ENCODE measurements at regions not wholly inside any gene's neighbourhood (a gene's known extent, or its start where the extent isn't known, plus 50 kb on each side); places are given as distances from the start of the nearest gene placed in this dataset.

DNA sequence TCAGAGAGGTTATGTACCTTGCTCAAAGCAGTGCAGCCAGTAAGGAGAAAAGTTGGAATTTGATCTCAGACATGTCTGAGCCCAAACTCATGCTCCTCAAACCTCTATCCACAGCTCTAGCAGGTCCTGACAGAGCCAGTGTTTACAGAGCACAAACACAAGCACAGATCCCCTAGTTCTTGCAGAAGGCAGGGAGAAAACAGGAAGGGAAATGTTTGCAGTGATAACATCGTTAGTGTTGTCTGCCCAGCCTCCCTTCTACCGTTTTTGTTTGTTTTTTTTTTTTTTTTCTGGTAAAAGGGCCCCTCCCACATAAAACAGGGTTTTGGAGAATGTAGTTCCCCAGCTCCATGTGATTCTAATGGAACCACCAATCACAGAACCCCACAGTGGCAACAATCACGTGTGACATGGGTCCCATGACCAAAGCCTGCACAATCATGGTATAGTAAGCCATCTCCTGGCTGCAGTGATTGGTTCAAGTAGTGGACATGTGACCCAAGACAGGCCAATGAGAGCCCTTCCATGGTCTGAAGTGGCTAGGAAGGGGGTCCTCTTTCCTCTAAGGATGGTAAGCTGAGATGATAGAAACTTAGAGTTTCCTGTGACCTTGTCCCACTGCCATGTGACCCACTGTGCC, 513.4 kb downstream of the MED13L start:
- in situ Hi-C loops (cut with MboI; ENCODE audit: low sequenced_read_pairs), result loop anchor here (25.0 kb wide), 1 partner anchor 1102 kb away; no protein-coding TSS in a partner anchor

DNA sequence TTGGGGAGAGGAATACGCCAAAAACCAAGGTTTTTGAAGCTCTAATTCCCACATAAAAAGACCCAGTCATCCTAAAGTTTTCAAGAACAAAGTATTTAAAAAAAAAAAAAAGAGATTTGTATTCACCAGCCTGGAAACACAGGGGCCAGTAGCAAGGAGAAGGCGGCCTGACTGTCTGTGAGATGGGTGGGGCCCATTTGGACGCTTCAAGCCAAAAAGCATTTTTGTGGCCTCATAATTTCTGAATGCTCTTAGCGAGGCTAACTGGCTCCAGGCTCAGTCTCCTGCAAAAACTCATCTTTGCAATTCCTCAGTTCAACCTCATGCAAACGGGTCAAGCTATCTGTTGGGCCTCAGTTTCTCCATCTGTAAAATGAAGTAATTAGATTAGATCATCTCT, 514.1 kb downstream of the MED13L start:
- in situ Hi-C loops (cut with MboI; ENCODE audit: low sequenced_read_pairs), result loop anchor here (25.0 kb wide), 1 partner anchor 1101 kb away; no protein-coding TSS in a partner anchor

DNA sequence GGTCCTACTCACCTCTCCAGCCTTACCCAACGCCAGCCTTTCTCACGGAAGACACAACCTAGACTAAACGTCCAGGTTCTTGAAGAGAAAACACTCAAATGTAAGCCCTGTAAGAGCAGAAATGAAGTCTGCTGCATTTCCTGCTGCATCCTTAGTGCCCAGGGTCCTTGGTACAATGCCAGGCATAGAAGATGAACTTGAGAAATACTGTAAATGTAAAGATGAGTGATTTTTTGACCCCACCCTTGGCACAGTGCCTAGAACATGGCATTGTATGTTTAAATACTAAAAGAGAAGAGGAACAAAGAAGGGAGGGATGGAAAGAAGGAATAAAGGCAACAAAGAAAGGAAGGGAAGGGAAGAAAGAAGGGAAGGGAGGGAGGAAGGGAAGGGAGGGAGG, 514.6 kb downstream of the MED13L start:
- in situ Hi-C loops (cut with MboI; ENCODE audit: low sequenced_read_pairs), result loop anchor here (25.0 kb wide), 1 partner anchor 1101 kb away; no protein-coding TSS in a partner anchor

DNA sequence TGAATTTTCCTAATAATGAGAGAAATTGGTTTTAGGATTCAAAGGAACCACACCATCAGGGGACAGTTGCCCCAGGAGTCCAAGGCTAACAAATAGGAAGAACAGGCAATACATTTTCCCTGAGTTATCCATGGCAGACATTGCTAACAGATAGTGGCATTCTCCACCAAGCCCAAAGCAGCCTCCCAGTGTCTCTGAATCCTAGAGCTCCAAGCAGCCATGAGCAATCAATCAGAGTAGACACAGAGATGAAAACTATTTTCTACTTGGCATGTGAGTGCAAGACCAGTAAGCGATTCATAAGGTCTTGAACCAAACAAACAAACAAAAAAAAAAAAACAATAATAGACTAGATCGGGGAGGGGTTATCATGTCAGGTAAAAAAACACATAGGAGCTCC, 515.7 kb downstream of the MED13L start:
- in situ Hi-C loops (cut with MboI; ENCODE audit: low sequenced_read_pairs), result loop anchor here (25.0 kb wide), 1 partner anchor 1099 kb away; no protein-coding TSS in a partner anchor

DNA sequence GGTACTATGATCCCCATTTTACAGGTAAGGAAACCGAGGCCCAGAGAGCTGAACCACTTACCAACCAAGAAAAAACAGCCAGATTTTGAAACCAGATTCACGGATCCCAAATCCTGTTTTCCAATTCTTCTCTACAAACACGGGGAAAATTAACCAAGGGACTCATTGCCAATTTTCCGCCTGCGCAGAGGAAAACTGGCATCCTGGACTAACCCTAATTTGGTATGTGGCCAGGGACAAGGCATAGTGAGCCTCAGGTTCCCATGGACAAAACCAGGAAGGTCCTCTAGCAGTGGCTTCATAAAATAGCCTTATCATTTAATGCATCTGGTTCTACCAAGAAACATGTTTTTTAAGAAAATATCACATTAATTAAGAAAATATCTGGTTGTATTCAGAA, 517.3 kb downstream of the MED13L start:
- in situ Hi-C loops (cut with MboI; ENCODE audit: low sequenced_read_pairs), result loop anchor here (25.0 kb wide), 1 partner anchor 1098 kb away; no protein-coding TSS in a partner anchor

DNA sequence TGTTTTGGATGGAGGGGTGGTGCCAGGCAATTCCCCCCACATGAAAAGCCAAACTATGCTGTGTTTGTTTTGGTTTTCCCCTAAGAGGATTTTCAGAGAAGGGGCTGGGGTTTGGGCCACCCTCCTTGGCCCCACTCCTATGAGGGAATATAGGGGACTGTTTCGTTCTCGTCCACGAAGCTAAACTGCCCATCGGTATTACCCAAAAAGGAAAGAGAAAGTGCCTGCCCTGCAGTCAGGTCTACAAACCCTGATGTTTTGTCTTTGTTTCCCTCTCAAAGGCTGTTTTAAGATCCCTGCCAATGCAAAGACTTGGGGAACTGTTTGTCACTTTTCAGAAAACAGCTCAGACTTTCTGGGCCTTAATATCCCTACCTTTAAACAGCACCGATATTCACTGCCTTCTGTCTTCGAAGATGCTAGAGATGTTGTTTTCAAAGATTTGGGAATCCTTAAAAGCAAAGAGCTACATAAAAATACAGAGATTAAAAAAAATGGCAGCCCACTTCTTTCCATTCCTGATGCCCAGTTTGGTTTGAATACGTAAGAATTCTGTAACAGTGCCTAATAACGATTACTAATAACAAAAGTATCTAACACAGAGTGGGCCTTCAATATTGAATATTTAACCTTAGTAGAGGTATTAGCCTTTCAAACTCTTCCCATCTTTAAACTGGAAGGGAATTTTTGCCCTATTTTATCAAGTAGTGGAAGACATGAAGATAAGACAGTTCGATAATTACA, 518.4 kb downstream of the MED13L start:
- in situ Hi-C loops (cut with MboI; ENCODE audit: low sequenced_read_pairs), result loop anchor here (25.0 kb wide), 1 partner anchor 1097 kb away; no protein-coding TSS in a partner anchor

DNA sequence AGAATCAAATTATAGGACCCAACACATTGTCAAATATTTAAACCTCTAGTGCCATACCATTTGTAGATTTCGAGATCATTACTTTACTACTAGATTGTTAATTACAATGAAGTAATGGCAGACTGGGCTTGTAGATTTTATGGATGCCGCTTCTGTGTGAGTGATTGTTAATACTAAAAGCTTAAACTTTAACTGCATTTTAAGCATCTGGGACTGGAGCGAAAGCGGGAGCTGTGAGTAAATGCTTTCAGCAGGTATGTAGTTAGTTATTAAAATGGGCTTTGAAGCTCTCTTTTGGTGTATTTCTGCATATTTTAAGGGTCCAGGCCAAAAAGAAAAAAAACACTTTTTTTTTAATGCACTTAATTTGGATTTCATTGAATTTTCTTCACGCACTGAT, 519.3 kb downstream of the MED13L start:
- in situ Hi-C loops (cut with MboI; ENCODE audit: low sequenced_read_pairs), result loop anchor here (25.0 kb wide), 1 partner anchor 1096 kb away; no protein-coding TSS in a partner anchor

DNA sequence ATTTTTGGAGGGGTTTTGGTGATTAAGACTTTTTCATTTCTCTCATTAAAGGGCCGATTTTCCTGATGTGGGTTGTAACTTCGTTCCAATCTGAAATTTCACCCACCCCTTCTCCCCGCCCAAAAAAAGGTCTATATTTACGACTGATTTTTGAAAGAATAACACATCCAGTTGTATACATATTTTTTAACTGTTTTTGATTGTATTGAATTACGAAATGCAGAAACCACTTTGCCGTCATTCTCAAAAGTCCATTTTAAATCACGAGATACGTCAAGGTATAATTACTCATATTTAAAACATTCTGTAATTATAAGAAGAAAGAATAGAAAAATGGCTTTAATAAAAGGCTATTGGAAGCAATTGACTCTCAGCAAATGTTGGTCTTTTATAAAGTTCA, 520.7 kb downstream of the MED13L start:
- in situ Hi-C loops (cut with MboI; ENCODE audit: low sequenced_read_pairs), result loop anchor here (25.0 kb wide), 1 partner anchor 1095 kb away; no protein-coding TSS in a partner anchor

DNA sequence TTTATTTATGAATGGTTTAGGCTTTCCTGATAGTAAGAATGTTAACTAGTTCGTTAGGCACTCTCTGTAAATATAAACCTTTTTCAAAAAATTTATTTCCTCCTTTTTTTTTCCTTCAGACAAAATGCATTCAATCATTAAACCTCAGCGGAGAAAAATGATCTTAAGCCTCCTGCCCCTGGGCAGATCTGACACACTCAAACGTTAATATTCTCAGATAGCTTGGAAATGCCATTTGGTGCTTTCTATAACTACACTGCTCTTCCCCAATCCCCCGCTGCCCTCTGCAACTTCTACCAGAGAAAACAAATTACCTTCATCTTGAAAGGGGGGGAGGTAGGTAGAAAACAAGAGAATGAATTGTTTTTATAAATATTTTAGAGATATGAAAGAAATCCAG, 521.2 kb downstream of the MED13L start:
- in situ Hi-C loops (cut with MboI; ENCODE audit: low sequenced_read_pairs), result loop anchor here (25.0 kb wide), 1 partner anchor 1094 kb away; no protein-coding TSS in a partner anchor

DNA sequence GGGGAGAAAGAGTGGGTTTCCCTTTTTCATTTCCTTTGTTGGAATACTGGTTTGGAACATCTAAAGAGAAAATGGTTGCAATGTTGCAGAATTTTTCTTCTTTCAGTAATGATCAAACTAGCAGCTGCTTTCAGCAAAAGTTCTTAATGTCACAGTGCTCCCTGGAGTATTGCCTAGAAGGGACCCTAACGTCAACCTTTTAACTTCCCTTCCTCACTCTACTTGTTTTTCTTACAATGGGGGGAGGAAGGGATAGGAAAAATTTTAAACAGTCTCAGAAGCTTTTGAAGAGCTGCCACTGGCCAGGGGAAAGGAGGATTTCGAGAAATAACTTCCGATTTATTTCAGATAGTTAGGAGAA, 521.8 kb downstream of the MED13L start:
- in situ Hi-C loops (cut with MboI; ENCODE audit: low sequenced_read_pairs), result loop anchor here (25.0 kb wide), 1 partner anchor 1093 kb away; no protein-coding TSS in a partner anchor

DNA sequence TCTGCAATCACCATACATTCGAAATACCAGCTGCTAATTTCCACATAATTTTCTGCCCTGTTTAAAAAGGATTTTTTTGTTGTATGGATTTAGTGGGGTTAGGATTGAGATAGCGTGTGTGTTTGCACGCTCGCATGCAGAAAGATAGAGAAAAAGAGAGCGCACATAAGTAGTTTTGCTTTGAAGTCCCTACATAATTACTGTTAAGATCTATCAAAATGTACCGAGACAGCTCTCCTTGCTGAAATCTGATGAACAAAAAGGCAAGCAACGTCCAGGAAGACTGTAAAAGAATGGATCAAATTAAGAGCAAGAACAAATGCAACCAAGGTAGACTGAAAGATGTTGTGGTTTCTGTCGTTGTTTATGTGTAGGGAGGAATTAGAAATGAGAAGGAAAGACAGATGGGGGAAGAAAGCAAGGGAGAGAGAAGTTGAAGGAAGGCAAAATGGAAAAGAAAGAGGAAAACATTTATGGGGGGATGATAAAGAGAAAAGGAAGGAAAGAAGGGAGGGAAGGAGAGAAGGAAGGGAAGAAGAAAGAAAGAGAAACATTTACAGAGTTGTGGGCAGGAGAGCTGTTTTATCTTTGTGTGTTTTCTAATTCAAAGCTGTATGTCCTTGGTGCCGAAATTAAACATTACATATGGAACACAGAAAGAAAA, 522.3 kb downstream of the MED13L start:
- in situ Hi-C loops (cut with MboI; ENCODE audit: low sequenced_read_pairs), result loop anchor here (25.0 kb wide), 1 partner anchor 1093 kb away; no protein-coding TSS in a partner anchor

DNA sequence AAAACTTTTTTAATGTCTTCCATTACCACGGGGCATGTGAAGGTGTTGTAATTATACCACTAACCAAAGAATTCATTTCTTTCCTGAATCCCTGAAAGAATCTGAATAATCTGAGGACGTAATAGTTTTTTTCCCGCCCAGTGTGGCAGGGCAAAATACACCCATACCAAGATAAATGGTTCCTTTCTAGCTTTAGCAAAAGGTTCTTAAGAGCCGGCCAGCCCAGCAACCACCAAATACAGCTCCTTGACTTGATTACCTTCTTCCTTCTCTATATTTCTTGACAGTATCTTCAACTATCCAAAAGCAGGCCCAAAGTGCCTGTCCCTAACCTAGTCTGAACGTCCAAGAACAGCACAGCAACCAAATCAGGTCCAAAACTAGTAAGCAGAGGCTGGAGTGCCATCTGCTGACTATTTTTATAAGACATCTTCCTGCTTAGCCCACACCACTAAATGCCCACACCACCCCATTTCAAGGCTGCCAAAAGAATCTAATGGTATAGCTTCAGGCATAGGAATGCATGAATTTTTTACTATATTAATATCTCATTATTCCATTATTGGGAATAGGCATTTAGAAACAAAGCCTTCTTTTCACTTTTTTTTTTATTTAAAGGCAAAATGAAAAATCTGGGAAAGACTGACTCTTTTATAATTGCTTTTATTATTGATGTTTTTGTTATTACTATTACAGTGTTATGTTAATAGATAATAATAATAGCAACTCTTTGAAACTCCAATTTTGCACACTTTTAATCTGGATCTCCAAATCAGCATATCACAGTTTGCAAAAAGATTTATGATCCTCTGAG, 524.4 kb downstream of the MED13L start:
- in situ Hi-C loops (cut with MboI; ENCODE audit: low sequenced_read_pairs), result loop anchor here (25.0 kb wide), 1 partner anchor 1091 kb away; no protein-coding TSS in a partner anchor

DNA sequence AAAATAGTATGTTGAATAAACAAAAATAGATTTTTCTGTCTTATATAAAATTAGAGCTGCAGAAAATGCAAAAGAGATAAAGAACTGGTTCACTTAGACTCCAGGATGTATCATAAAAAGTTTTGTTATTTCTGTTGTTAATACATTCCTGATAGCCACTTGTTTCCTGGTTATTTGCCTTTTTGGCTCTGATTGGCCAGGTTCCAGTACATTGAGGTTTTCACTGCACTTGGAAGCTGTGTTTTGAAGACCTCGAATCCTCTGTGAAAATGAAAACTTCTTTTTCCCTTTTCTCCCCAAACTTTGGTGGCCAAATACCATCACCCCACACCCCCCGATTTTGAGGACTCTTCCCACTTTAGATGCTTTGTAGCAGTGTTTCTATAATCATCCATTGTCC, 525.3 kb downstream of the MED13L start:
- in situ Hi-C loops (cut with MboI; ENCODE audit: low sequenced_read_pairs), result loop anchor here (25.0 kb wide), 1 partner anchor 1090 kb away; no protein-coding TSS in a partner anchor

DNA sequence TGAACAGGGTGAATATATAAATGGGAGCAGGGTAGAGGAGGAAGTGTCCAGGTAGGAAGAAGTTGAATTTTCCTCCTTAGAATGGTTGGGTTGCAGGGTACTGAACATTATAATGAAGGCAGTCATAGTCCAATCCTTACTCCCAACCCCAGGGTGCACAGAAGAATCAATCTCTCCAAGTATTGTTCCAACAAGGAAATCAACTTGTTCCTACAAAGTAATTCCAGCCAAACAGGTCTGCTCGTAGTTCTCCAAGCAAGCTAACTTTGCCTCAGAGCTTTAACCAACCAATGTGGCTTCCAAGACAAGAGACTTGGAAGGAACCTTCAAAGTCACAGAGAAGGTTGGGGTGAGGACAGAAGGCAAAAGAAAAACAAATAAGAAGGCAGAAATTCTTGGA, 527.2 kb downstream of the MED13L start:
- in situ Hi-C loops (cut with MboI; ENCODE audit: low sequenced_read_pairs), result loop anchor here (25.0 kb wide), 1 partner anchor 1088 kb away; no protein-coding TSS in a partner anchor

DNA sequence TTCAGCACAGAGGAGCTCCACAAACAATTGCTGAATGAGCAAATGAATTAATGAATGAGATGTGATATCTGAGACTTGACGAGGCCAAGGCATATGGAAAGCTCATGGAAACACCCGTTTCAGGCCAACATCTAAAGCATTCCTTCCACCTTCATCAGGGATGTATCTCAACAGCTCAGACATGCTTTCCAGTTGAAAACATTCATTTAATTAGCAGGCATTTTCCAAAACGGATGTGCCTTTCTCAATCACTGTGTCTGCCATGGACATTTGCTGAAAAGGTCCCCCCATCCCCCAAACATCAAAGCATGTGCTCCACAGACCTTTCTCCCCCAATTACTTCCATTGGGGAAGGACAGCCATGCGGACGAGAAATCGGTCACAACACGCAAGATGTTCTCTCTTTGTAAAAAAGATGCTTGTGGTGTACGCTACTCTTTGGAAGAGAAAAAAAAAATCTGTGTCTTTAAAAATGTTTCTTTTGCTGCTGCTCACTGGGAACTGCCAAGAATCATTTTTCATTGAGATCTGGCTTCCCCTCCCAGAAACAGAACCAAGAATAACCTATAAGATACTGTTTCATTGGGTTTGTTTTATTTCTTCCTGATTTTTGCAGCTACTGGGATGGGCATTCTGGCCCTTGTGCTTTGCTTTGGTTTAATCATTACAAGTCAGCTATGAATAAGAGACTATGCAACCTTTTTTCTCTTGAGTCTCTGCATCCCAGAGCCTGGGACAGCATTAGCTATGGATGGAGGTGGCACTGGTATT, 528.2 kb downstream of the MED13L start:
- in situ Hi-C loops (cut with MboI; ENCODE audit: low sequenced_read_pairs), result no loop called here

DNA sequence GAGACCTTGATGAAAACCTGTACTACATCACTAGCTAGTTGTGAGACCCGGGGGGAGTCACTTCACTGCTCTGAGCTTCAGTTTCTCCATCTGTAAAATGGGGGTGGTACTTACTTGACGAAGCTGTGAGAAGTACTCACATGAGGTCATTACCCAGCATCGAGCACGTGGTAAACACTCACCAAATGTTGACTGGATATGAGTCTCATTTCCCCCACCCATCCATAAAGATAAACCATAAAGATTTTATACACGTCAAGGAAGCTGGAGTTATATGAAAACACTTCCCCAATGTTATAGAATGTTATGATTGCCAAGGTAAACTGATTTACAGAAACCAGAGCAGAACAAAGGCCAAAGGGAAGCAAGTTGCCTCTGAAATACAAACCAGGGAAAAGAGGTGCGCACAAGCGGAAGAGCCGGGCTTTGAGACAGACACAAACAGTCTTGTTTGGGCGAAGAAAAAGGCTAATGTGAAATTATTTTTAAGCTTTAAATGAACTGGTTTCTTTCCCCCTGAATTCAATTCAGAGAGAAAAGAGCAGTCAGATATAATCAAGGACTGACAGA, 536.8 kb downstream of the MED13L start:
- in situ Hi-C loops (cut with MboI; ENCODE audit: low sequenced_read_pairs), result no loop called here

DNA sequence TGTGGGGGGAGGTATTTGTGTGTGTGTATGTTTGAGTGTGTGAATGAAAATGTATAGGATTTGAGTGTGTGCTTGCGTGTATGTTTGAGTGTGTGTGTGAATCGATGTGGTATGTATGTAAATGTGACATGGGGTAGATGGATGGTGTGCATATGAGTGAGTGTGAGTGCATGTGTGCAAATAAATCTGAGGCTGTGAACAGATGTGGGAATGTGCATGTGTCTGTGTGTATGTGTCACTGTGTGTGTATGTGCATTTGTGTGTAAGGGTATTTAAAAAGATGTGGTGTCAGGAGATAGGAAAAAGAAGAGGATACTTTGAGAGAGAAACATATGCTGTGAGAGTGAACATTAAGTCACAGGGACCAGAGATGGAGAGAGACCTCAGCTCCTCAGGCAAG, 539.6 kb downstream of the MED13L start:
- in situ Hi-C loops (cut with MboI; ENCODE audit: low sequenced_read_pairs), result no loop called here

DNA sequence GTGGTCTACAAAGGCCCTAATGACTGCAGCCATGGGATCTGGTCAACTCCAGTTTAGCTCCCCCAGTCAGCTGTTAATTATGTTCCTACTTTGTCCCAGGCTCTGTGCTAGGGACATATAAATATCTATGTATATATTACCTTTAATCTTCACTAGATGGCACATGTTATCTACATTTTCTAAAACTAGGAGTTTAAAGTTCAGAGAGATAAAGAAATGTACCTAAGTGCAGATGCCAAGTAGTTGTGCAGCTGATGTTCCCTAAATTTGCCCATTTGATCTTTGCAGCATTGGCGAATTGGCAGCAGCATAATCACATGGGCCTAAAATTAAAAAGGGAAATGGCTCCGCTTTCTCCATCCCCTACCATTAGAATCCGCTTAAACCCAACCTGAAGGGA, 541.1 kb downstream of the MED13L start:
- in situ Hi-C loops (cut with MboI; ENCODE audit: low sequenced_read_pairs), result no loop called here

DNA sequence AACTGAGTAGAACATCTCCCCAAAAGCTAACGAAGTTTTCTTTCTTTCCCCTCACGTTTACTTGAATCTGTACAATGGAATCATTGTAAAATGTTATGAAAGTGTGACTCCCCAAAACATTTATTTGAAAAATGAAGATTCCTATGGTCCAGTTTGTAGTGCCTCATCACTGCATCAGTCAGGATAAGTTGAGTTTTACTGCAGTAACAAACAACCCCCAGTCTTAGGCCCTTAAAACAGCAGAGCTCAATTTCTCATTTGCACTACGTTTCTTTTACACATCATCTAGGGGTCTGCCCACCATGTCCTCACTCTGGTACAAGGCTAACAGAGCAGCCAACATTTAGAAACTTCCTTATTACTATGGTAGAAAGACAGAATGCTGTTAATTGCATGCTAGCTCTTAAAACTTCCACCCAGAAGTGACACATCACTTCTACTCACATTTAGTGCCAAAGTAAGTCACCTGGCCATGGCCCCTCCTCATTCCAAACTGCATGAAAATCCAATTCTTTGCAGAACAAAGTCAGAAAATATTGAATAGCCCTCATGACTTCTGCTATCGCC, 546.4 kb downstream of the MED13L start:
- in situ Hi-C loops (cut with MboI; ENCODE audit: low sequenced_read_pairs), result no loop called here

All from HL-60/S4 (cell line).